Right renal pelvis (tissue), 4 donors: ENCODE measurements at regions not wholly inside any gene's neighbourhood (a gene's known extent, or its start where the extent isn't known, plus 50 kb on each side); places are given as distances from the start of the nearest gene placed in this dataset.
"Not testable (repeated sequence)": the region's sequence is repeated elsewhere in the genome, so short reads cannot be mapped to it uniquely, and the experiment has no call there.

Experiments
- DNase-seq, 4 donors: peaks; one replicate each; pipeline ENCODE4 v3.0.0-alpha.2; 2013; ENCODE audit warnings: low read depth in 4 of 4, low spot score in 3 of 4, missing footprints in 1 of 4

- DNase-seq: no peak
Observed at GRCh38 chr5:2101685-2102084, 219.0 kb upstream of the IRX4 start.

GRCh38 chr5:2096887-2097505 is 214.3 kb upstream of the IRX4 start:
- no peak for DNase-seq

- DNase-seq: no peak
Observed at GRCh38 chr5:2095011-2095410, 212.3 kb upstream of the IRX4 start.

- DNase-seq: no peak
Observed at GRCh38 chr5:2094616-2094995, 211.9 kb upstream of the IRX4 start.

- DNase-seq: no peak
Observed at GRCh38 chr5:2093859-2094615, 211.3 kb upstream of the IRX4 start.

- no peak for DNase-seq
Observed at GRCh38 chr5:2091921-2092320, 209.2 kb upstream of the IRX4 start.

- no peak for DNase-seq
Observed at GRCh38 chr5:2087980-2088379, 205.3 kb upstream of the IRX4 start.

GRCh38 chr5:2075365-2075764 is 192.6 kb upstream of the IRX4 start:
- DNase-seq: no peak

GRCh38 chr5:2071562-2071961 is 188.8 kb upstream of the IRX4 start:
- no peak for DNase-seq

- DNase-seq: peak in 1 of 4 donors; percentile 4
Observed at GRCh38 chr5:2070787-2071186, 188.1 kb upstream of the IRX4 start.

GRCh38 chr5:2068531-2068930 is 185.8 kb upstream of the IRX4 start:
- DNase-seq: no peak

GRCh38 chr5:2066373-2066772 is 183.6 kb upstream of the IRX4 start:
- DNase-seq: no peak

- not testable (repeated sequence) for DNase-seq
Observed at GRCh38 chr5:2063380-2063779, 180.7 kb upstream of the IRX4 start.

GRCh38 chr5:2052687-2053086 is 170.0 kb upstream of the IRX4 start:
- no peak for DNase-seq

- no peak for DNase-seq
Observed at GRCh38 chr5:2049876-2050275, 167.2 kb upstream of the IRX4 start.

GRCh38 chr5:2048664-2049063 is 165.9 kb upstream of the IRX4 start:
- no peak for DNase-seq

- DNase-seq: no peak
Observed at GRCh38 chr5:2047341-2047927, 164.7 kb upstream of the IRX4 start.

- DNase-seq: no peak
Observed at GRCh38 chr5:2044041-2044440, 161.3 kb upstream of the IRX4 start.

GRCh38 chr5:2039180-2039531 is 156.4 kb upstream of the IRX4 start:
- DNase-seq: peak in 2 of 4 donors; percentile 5 to 27

- peak; percentile 28 to 47 (median 38) for DNase-seq
Observed at GRCh38 chr5:2038321-2039179, 155.8 kb upstream of the IRX4 start.

- no peak for DNase-seq
Observed at GRCh38 chr5:2036885-2037284, 154.2 kb upstream of the IRX4 start.
